ENCODE measurements at regions not wholly inside any gene's neighbourhood (a gene's known extent, or its start where the extent isn't known, plus 50 kb on each side); places are given as distances from the start of the nearest gene placed in this dataset.

GRCh38 chr21:9735421-9735961 is 785.9 kb upstream of the TPTE start:
- TF ChIP-seq CTCF (IDR thresholded peaks at IDR 0.05; ENCODE audit: low read depth, low read length, poor library complexity, severe bottlenecking), result no peak
- no peak for TF ChIP-seq EZH2phosphoT487 (IDR thresholded peaks at IDR 0.05; ENCODE audit: borderline replicate concordance, low read length)

Measured in DOHH2 (cell line).